ENCODE measurements at regions not wholly inside any gene's neighbourhood (a gene's known extent, or its start where the extent isn't known, plus 50 kb on each side); places are given as distances from the start of the nearest gene placed in this dataset.

GRCh38 chr12:78442454-78442801 lies 422.1 kb upstream of the SYT1 start:
- TF ChIP-seq CTCF (IDR thresholded peaks at IDR 0.05) (no peak), EZH2phosphoT487 (IDR thresholded peaks at IDR 0.05) (no peak), EZH2 (IDR thresholded peaks at IDR 0.05) (no peak)
- peaks cover 3% of the 10 kb centered on the region for H3K27me3 Mint-ChIP-seq (ENCODE audit: insufficient read depth, low read depth)
- H4K20me1 ChIP-seq (ENCODE audit: low read depth): no peaks in the 10 kb centered on the region

GRCh38 chr12:78446555-78446954 lies 418.0 kb upstream of the SYT1 start:
- no peak overlapping the region for H3K4me3 ChIP-seq
- no peaks in the 10 kb centered on the region for H3K36me3 ChIP-seq
- H2AFZ ChIP-seq (replicated peaks): no peak overlapping the region
- no peaks in the 10 kb centered on the region for H3K27me3 Mint-ChIP-seq (ENCODE audit: insufficient read depth, low read depth)
- no peak overlapping the region for H3K9ac ChIP-seq
- H3K27ac Mint-ChIP-seq: no peak overlapping the region
- no peaks in the 10 kb centered on the region for H3K4me1 Mint-ChIP-seq
- no peaks in the 10 kb centered on the region for H3K79me2 ChIP-seq (ENCODE audit: low read depth)
- no peak overlapping the region for H3K27ac ChIP-seq
- TF ChIP-seq EZH2phosphoT487 (IDR thresholded peaks at IDR 0.05) (no peak), EZH2 (IDR thresholded peaks at IDR 0.05) (no peak), CTCF (IDR thresholded peaks at IDR 0.05) (no peak)
- H3K4me3 Mint-ChIP-seq: no peak overlapping the region
- no peaks in the 10 kb centered on the region for H4K20me1 ChIP-seq (ENCODE audit: low read depth)
- H3K4me2 ChIP-seq: no peak overlapping the region
- H3K9me3 ChIP-seq (ENCODE audit: low read depth): no peaks in the 10 kb centered on the region
- H3K27me3 ChIP-seq: no peaks in the 10 kb centered on the region
- H3K36me3 Mint-ChIP-seq: no peaks in the 10 kb centered on the region
- no peak for DNase-seq (ENCODE audit: low spot score)
- no peaks in the 10 kb centered on the region for H3K9me3 Mint-ChIP-seq
- peaks cover 5% of the 10 kb centered on the region for H3K4me1 ChIP-seq
- no peaks in the 10 kb centered on the region for H3F3A ChIP-seq (ENCODE audit: low read depth)

More at GRCh38 chr12:78442454-78442801, 422.1 kb upstream of the SYT1 start:
- H3K4me1 Mint-ChIP-seq: no peaks in the 10 kb centered on the region
- no peaks in the 10 kb centered on the region for H3K4me1 ChIP-seq
- no peaks in the 10 kb centered on the region for H3K27me3 ChIP-seq
- H3K36me3 ChIP-seq: no peaks in the 10 kb centered on the region
- no peak overlapping the region for H3K9ac ChIP-seq
- no peaks in the 10 kb centered on the region for H3F3A ChIP-seq (ENCODE audit: low read depth)
- H3K27ac ChIP-seq: no peak overlapping the region
- no peak overlapping the region for H3K4me2 ChIP-seq
- no peaks in the 10 kb centered on the region for H3K79me2 ChIP-seq (ENCODE audit: low read depth)
- H3K27ac Mint-ChIP-seq: no peak overlapping the region
- no peaks in the 10 kb centered on the region for H3K36me3 Mint-ChIP-seq
- H3K9me3 ChIP-seq (ENCODE audit: low read depth): peaks cover 8% of the 10 kb centered on the region
- H3K4me3 ChIP-seq: no peak overlapping the region
- H2AFZ ChIP-seq (replicated peaks): no peak overlapping the region
- H3K9me3 Mint-ChIP-seq: peaks cover 10% of the 10 kb centered on the region
- DNase-seq (ENCODE audit: low spot score): no peak
- H3K4me3 Mint-ChIP-seq: no peak overlapping the region

- H3K36me3 ChIP-seq: no peaks in the 10 kb centered on the region
- Mint-ChIP-seq H3K27ac (no peak overlapping the region), H3K9me3 (no peaks in the 10 kb centered on the region), H3K4me3 (no peak overlapping the region), H3K36me3 (no peaks in the 10 kb centered on the region), H3K27me3 (ENCODE audit: insufficient read depth, low read depth) (no peaks in the 10 kb centered on the region), H3K4me1 (no peaks in the 10 kb centered on the region)
- no peak overlapping the region for H3K4me2 ChIP-seq
- H3K4me3 ChIP-seq: no peak overlapping the region
- H3K27me3 ChIP-seq: no peaks in the 10 kb centered on the region
- no peak overlapping the region for H3K27ac ChIP-seq
- no peaks in the 10 kb centered on the region for H3K9me3 ChIP-seq (ENCODE audit: low read depth)
- peaks cover 5% of the 10 kb centered on the region for H3K4me1 ChIP-seq
- H3K79me2 ChIP-seq (ENCODE audit: low read depth): no peaks in the 10 kb centered on the region
- TF ChIP-seq EZH2phosphoT487 (IDR thresholded peaks at IDR 0.05) (no peak), CTCF (IDR thresholded peaks at IDR 0.05) (no peak), EZH2 (IDR thresholded peaks at IDR 0.05) (no peak)
- no peak overlapping the region for H2AFZ ChIP-seq (replicated peaks)
- no peak for DNase-seq (ENCODE audit: low spot score)
- H3K9ac ChIP-seq: no peak overlapping the region
- H3F3A ChIP-seq (ENCODE audit: low read depth): no peaks in the 10 kb centered on the region
- no peaks in the 10 kb centered on the region for H4K20me1 ChIP-seq (ENCODE audit: low read depth)
Observed at GRCh38 chr12:78447373-78447772, 417.2 kb upstream of the SYT1 start.

DNA sequence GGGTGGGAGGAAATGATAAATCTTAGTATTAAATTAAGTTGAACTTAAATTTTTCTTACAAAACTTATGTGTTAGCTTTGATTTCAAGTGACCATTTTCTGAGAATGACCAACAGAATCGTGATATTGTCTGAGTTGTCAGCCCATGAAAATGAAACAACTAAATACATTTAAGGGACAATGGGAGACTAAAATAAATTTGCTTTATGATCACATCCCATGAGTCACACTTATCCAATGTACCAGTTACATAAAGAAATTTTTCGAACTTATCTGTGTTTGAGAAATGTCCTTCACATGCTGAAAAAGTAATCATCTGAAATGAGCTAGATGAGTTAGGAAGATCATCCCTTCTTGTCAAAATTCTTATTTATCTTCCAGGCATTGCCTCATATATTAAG lies 415.9 kb upstream of the SYT1 start:
- H4K20me1 ChIP-seq (ENCODE audit: low read depth): no peaks in the 10 kb centered on the region
- DNase-seq (ENCODE audit: low spot score): no peak
- TF ChIP-seq CTCF (IDR thresholded peaks at IDR 0.05): no peak
- TF ChIP-seq EZH2 (IDR thresholded peaks at IDR 0.05): no peak
- TF ChIP-seq EZH2phosphoT487 (IDR thresholded peaks at IDR 0.05): no peak
- Mint-ChIP-seq H3K27ac (no peak overlapping the region), H3K4me1 (no peaks in the 10 kb centered on the region), H3K36me3 (no peaks in the 10 kb centered on the region), H3K27me3 (ENCODE audit: insufficient read depth, low read depth) (no peaks in the 10 kb centered on the region), H3K9me3 (no peaks in the 10 kb centered on the region), H3K4me3 (no peak overlapping the region)
- H2AFZ ChIP-seq (replicated peaks): no peak overlapping the region
- no peaks in the 10 kb centered on the region for H3F3A ChIP-seq (ENCODE audit: low read depth)
- no peak overlapping the region for H3K9ac ChIP-seq
- H3K36me3 ChIP-seq: no peaks in the 10 kb centered on the region
- H3K27me3 ChIP-seq: no peaks in the 10 kb centered on the region
- H3K79me2 ChIP-seq (ENCODE audit: low read depth): no peaks in the 10 kb centered on the region
- H3K4me2 ChIP-seq: no peak overlapping the region
- H3K4me3 ChIP-seq: no peak overlapping the region
- H3K4me1 ChIP-seq: peaks cover 5% of the 10 kb centered on the region
- no peak overlapping the region for H3K27ac ChIP-seq
- H3K9me3 ChIP-seq (ENCODE audit: low read depth): no peaks in the 10 kb centered on the region

Measured in neural progenitor cell (in vitro differentiated cells).